Activated CD8-positive, alpha-beta T cell treated with anti-CD3 and anti-CD28 coated beads, Interleukin-2, amount 10 ng/mL, durations not matched to agents 7 days and 5 days (primary cell): ENCODE measurements at regions not wholly inside any gene's neighbourhood (a gene's known extent, or its start where the extent isn't known, plus 50 kb on each side); places are given as distances from the start of the nearest gene placed in this dataset.

Experiments
- ATAC-seq: fragments of 150-1000 bp; cut with Tn5 transposase; one replicate; pipeline ENCODE4 v1.10.0; 2021; ENCODE audit warnings: moderate library complexity
- CTCF ChIA-PET: fragments of 350-600 bp; sonication (Branson Sonifier 250); formaldehyde crosslinking; loops from one replicate; lab custom pipeline; 2021; ENCODE audit warnings: antibody characterized with exemption; lab: Charles Lee
- POLR2A ChIA-PET: fragments of 350-600 bp; sonication (Branson Sonifier 250); formaldehyde crosslinking; loops from one replicate; lab custom pipeline; 2021; ENCODE audit warnings: antibody characterized with exemption; lab: Charles Lee
- DNase-seq: peaks from one replicate; pipeline ENCODE4 v3.0.0-alpha.2; 2020
- H3K27ac Mint-ChIP-seq: one replicate; pipeline ENCODE4 v1.8.0; 2021; ENCODE audit warnings: mild to moderate bottlenecking, mixed read lengths
- H3K27me3 Mint-ChIP-seq: one replicate; pipeline ENCODE4 v1.8.0; 2021; ENCODE audit warnings: low read depth, mixed read lengths
- H3K36me3 Mint-ChIP-seq: one replicate; pipeline ENCODE4 v1.8.0; 2021; ENCODE audit warnings: low read depth, mixed read lengths
- H3K4me1 Mint-ChIP-seq: one replicate; pipeline ENCODE4 v1.8.0; 2021; ENCODE audit warnings: low read depth, mixed read lengths
- H3K4me3 Mint-ChIP-seq: one replicate; pipeline ENCODE4 v1.8.0; 2021; ENCODE audit warnings: mild to moderate bottlenecking, mixed read lengths
- H3K9me3 Mint-ChIP-seq: one replicate; pipeline ENCODE4 v1.8.0; 2022; ENCODE audit warnings: mixed read lengths; ENCODE audit not compliant: insufficient read depth

DNA sequence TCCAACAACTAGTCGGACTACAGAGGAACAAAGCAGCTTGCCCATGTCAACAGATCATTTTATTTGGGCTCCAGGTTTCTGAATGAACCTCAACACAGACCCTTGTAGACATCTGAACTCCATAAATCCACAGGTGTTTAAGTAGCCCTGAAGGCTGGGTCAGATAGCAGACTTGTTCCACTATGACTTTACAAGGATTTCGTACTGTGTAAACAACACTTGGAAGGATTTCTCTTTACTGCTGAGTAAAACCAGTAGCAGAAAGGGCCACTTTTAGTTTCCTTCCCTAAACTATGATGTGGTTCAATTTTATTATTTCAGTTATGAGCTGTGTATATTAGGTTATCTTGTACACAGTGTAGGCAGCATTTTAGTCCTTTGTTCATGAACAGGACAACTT, 316.4 kb upstream of the ADGRL2 start:
- no peak overlapping the region for H3K27ac Mint-ChIP-seq
- no peaks in the 10 kb centered on the region for H3K4me1 Mint-ChIP-seq
- H3K4me3 Mint-ChIP-seq, result no peak overlapping the region
- ChIA-PET POLR2A (no interaction called here), CTCF (no interaction called here)
- no peaks in the 10 kb centered on the region for H3K27me3 Mint-ChIP-seq
- DNase-seq (no peak), ATAC-seq (no peak)
- H3K9me3 Mint-ChIP-seq, result no peaks in the 10 kb centered on the region
- H3K36me3 Mint-ChIP-seq, result no peaks in the 10 kb centered on the region

DNA sequence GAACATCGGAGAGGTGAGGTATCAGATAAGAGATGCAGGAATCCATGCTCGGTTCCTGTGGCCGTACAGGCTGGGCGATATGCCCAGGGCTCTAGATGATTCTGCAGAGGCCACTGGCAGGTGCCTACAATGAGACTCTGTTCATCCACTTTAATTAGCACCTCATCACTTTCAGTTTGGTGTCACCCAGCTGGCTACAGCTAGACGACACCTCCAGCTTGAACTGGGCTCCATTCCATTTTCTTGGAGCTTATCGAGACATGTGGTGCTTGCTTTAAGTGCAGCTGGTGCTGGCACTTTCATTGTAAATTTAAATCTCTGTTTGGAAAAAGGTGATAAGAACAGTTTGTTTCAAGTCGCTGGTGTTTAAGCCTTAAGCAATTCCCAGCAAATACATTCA, 322.5 kb upstream of the ADGRL2 start:
- ChIA-PET CTCF (no interaction called here), POLR2A (interaction anchor here (0.7 kb wide), 1 partner anchor 43 kb away, joined by 3 read pairs; no protein-coding TSS in a partner anchor)
- no peak overlapping the region for H3K27ac Mint-ChIP-seq
- H3K4me3 Mint-ChIP-seq, result no peak overlapping the region
- H3K36me3 Mint-ChIP-seq, result no peaks in the 10 kb centered on the region
- no peaks in the 10 kb centered on the region for H3K9me3 Mint-ChIP-seq
- DNase-seq, result no peak
- no peaks in the 10 kb centered on the region for H3K27me3 Mint-ChIP-seq
- H3K4me1 Mint-ChIP-seq, result no peaks in the 10 kb centered on the region
- no peak for ATAC-seq

DNA sequence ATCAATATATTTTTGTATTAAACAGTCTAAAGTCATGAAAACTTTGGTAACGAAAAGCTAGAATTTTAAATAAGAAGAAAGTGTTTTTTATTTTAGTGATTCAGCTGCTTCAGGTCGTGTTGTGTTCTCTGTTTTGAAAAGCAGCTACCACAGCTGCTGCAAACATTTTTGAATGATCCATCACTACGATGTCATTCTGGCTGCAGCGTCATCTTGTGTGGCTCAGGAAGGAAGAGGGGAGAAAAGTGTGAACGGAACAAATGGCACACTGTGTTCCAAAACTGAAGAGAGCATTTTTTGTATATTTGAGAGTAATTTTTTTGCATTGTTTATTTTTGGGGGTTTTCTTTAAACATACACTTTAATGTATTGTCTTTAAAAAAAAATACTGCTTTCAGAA, 323.0 kb upstream of the ADGRL2 start:
- DNase-seq (no peak), ATAC-seq (no peak)
- no peaks in the 10 kb centered on the region for H3K9me3 Mint-ChIP-seq
- H3K27ac Mint-ChIP-seq, result no peak overlapping the region
- no peaks in the 10 kb centered on the region for H3K36me3 Mint-ChIP-seq
- ChIA-PET POLR2A (no interaction called here), CTCF (no interaction called here)
- H3K4me3 Mint-ChIP-seq, result no peak overlapping the region
- no peaks in the 10 kb centered on the region for H3K27me3 Mint-ChIP-seq
- H3K4me1 Mint-ChIP-seq, result no peaks in the 10 kb centered on the region

DNA sequence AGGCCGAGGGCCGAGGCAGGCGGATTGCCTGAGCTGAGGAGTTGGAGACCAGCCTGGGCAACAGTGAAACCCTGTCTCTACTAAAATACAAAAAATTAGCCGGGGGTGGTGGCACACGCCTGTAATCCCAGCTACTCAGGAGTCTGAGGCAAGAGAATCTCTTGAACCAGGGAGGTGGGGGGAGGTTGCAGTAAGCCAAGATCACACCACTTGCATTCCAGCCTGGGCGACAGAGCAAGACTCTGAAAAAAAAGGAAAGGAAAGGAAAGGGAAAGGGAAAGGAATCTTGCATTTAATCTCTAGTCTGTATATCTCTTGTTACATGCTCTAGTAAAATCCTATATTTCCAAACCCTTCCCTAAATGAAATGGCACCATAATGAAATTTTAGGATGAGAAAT, 328.3 kb upstream of the ADGRL2 start:
- ChIA-PET POLR2A (no interaction called here), CTCF (no interaction called here)
- ATAC-seq, result no peak
- no peaks in the 10 kb centered on the region for H3K27me3 Mint-ChIP-seq
- H3K36me3 Mint-ChIP-seq, result no peaks in the 10 kb centered on the region
- no peak for DNase-seq
- H3K9me3 Mint-ChIP-seq, result no peaks in the 10 kb centered on the region
- H3K4me3 Mint-ChIP-seq, result no peak overlapping the region
- H3K4me1 Mint-ChIP-seq, result no peaks in the 10 kb centered on the region
- no peak overlapping the region for H3K27ac Mint-ChIP-seq

DNA sequence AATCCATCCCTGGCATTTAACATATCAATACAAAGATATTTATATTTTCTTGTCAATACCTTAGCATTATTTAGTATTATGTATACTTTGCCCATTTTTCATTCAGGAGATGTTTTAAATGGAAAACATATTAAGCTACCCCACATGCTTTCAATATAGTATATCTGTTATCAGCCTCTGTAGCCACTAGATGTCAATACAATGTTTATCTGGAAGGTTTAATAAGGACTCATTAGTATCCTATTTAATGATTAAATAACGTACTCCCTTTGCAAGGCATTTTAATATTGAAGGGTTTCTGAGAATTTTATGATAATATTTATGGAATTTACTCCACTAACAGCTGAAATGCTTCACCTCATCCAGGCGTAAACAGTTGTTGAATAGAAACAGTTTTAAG, 329.5 kb upstream of the ADGRL2 start:
- Mint-ChIP-seq H3K27ac (no peak overlapping the region), H3K4me3 (no peak overlapping the region), H3K36me3 (no peaks in the 10 kb centered on the region), H3K4me1 (no peaks in the 10 kb centered on the region), H3K27me3 (no peaks in the 10 kb centered on the region), H3K9me3 (no peaks in the 10 kb centered on the region)
- CTCF ChIA-PET, result no interaction called here
- DNase-seq (no peak), ATAC-seq (no peak)
- POLR2A ChIA-PET, result no interaction called here

DNA sequence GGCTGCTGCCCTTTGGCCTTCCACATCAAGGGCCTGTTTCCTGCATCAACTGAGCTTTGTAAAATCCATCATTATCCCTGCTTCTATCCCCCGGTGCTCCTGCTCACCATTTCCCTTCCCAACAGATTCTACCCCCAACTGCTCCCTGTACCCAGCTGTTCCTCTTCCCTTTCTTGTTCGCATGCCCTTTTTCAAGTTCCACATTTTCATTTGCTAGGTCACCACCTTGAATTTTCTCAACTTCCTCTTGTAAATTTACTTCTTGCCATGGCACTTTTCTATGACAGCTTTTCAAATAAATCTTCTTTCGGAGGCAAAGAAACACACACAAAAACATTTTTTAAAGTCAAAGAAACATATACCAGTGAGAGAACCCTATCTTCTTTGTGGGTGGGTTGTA, 330.5 kb upstream of the ADGRL2 start:
- ChIA-PET CTCF (no interaction called here), POLR2A (no interaction called here)
- no peaks in the 10 kb centered on the region for H3K36me3 Mint-ChIP-seq
- no peaks in the 10 kb centered on the region for H3K9me3 Mint-ChIP-seq
- no peak overlapping the region for H3K4me3 Mint-ChIP-seq
- H3K27ac Mint-ChIP-seq, result no peak overlapping the region
- ATAC-seq (no peak), DNase-seq (no peak)
- H3K27me3 Mint-ChIP-seq, result no peaks in the 10 kb centered on the region
- H3K4me1 Mint-ChIP-seq, result no peaks in the 10 kb centered on the region

DNA sequence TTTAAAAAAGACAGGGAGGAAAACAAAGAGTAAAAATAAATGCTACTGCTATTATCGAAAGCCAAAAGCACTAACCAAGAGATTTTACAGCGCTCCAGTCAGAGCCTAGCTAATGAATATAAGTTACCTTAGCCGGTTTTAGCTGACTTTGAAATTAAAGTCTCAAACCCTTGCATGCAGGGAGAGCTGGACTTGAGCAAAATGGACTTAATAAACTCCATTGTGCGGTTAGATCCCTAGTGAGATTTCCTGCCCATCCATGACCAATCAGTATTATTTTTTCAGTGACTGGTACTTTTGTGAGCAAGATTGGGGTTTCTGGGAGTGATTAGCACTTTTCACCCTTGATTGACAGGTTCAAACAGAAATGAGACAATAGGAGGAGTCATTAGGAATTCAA, 333.4 kb upstream of the ADGRL2 start:
- ChIA-PET CTCF (no interaction called here), POLR2A (no interaction called here)
- H3K4me3 Mint-ChIP-seq, result no peak overlapping the region
- no peaks in the 10 kb centered on the region for H3K36me3 Mint-ChIP-seq
- no peak for ATAC-seq
- no peak overlapping the region for H3K27ac Mint-ChIP-seq
- no peak for DNase-seq
- no peaks in the 10 kb centered on the region for H3K9me3 Mint-ChIP-seq
- H3K4me1 Mint-ChIP-seq, result no peaks in the 10 kb centered on the region
- H3K27me3 Mint-ChIP-seq, result no peaks in the 10 kb centered on the region

DNA sequence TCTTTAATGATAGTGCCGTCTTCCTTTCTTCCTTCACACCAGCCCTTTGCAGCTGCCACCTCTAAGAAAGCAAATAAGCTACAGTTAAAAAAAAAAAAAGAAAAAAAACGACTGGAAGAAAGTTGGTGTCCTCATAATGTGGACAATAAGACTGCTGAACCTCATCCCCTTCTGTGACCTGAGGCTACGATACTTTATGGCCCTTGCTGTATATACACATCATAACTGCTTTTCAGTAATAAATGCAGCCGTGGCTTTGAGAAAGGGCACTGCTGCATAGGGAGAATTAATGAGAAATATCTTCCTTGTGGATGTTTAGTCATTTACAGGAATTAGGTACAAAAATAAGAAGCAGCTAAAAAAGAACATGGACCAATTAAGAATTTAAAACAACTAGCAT, 333.8 kb upstream of the ADGRL2 start:
- H3K9me3 Mint-ChIP-seq, result no peaks in the 10 kb centered on the region
- H3K4me3 Mint-ChIP-seq, result no peak overlapping the region
- DNase-seq (no peak), ATAC-seq (no peak)
- H3K27ac Mint-ChIP-seq, result no peak overlapping the region
- H3K4me1 Mint-ChIP-seq, result no peaks in the 10 kb centered on the region
- POLR2A ChIA-PET, result no interaction called here
- no peaks in the 10 kb centered on the region for H3K36me3 Mint-ChIP-seq
- no peaks in the 10 kb centered on the region for H3K27me3 Mint-ChIP-seq
- CTCF ChIA-PET, result no interaction called here

DNA sequence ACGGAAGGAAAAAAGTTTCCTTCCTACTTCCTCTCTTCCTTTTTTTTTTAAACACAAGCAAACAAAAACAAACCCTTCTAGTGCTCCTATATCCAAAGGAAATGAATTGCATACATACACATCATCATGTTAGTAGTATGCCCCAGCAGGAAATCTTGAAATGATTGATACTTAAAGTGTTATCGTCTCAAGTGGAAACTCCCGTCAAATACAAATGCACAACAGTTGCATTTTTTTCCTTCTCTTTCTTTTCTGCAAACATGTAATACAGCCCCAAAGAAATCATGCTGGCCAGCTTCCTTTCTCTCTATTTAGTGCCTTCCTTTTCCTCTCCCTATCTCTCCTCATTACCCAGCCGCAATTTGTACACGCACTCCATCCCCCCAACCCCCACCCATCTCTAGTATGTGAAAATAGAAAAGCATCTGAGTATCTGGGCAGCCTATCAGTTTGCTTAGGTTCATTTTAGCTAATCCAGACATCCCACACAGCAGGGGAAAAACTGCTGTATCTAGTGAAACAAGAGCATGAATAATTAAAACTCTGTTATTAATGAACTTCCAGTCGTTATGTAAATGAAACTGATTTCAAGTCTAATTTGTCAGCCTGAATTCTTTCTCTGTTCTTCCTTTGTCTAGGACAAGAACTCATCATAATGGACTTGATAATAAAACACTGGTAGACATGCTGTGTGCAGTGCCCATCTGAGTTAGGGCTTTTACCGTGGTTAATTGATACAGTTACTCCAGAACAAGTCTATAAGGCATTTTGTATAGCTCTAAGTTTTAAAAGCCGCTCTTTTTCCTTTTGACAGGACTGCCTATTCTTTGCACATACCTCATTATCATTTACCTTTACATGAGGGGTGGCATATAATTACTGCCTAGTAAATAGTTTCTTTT, 336.5 kb upstream of the ADGRL2 start:
- ATAC-seq, result no peak
- POLR2A ChIA-PET, result no interaction called here
- Mint-ChIP-seq H3K36me3 (no peaks in the 10 kb centered on the region), H3K27me3 (no peaks in the 10 kb centered on the region), H3K27ac (no peak overlapping the region), H3K4me3 (no peak overlapping the region), H3K4me1 (no peaks in the 10 kb centered on the region), H3K9me3 (no peaks in the 10 kb centered on the region)
- DNase-seq, result no peak
- CTCF ChIA-PET, result no interaction called here

DNA sequence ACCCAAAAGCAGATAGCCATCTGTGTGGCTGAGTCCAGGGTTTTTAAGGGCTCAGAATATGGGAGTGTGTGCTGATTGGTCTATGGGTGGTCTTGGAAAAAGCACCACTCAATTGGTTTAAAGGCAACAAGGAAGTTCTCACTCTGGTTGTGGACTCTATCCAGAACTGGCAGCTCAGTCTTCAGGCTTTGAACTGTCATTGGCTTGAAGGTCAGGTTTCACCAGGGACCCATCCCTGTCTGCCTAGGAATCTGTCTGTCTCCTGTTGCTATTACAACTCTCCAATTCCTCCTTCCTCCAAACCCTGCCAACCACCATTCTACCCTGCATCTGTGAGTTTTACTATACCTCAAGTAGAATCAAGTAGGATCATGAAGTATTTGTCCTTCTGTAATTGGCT, 341.7 kb upstream of the ADGRL2 start:
- Mint-ChIP-seq H3K9me3 (no peaks in the 10 kb centered on the region), H3K27ac (no peak overlapping the region), H3K36me3 (no peaks in the 10 kb centered on the region), H3K4me1 (no peaks in the 10 kb centered on the region), H3K27me3 (no peaks in the 10 kb centered on the region), H3K4me3 (no peak overlapping the region)
- ChIA-PET CTCF (no interaction called here), POLR2A (no interaction called here)
- DNase-seq (no peak), ATAC-seq (no peak)

DNA sequence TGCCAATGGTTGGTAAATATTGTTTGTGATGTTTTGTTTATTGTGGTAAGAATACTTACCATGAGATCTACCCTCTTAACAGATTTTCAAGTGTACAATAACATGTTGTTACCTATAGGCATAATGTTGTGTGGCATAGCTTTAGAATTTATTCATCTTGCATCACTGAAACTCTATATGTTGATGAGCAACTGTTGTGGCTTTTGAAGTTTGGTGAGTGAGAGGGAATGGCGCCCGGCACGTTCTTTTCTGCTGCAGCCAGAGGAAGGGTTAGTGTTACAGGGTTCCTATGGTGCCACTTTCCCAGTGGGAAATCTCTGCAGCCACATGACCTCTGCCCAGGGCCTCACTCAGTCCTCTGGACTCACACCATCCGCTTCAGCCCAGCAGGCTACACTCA, 342.5 kb upstream of the ADGRL2 start:
- Mint-ChIP-seq H3K9me3 (no peaks in the 10 kb centered on the region), H3K4me1 (no peaks in the 10 kb centered on the region), H3K36me3 (no peaks in the 10 kb centered on the region), H3K4me3 (no peak overlapping the region), H3K27me3 (no peaks in the 10 kb centered on the region), H3K27ac (no peak overlapping the region)
- DNase-seq, result no peak
- POLR2A ChIA-PET, result no interaction called here
- ATAC-seq, result no peak
- CTCF ChIA-PET, result no interaction called here

DNA sequence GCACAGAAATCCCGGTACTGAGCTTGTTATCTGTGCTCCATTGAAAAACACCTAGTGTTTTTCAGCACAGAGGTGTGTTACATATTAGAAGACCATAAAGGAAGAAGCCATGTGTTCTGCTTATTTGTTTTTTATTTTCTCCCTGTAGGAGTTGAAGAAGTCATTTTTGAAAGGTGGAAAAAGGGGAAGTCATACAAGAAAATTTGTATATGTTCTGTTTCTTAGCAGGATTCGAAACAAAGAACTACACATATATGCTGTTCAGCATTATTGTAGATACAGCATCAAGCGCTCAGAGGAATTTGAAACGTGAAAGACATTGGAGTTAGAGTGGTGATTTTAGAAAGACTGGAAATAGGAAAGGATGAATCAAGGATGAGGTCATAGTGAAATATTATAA, 345.3 kb upstream of the ADGRL2 start:
- H3K27ac Mint-ChIP-seq, result no peak overlapping the region
- no peaks in the 10 kb centered on the region for H3K4me1 Mint-ChIP-seq
- ChIA-PET POLR2A (no interaction called here), CTCF (no interaction called here)
- ATAC-seq (no peak), DNase-seq (no peak)
- H3K36me3 Mint-ChIP-seq, result no peaks in the 10 kb centered on the region
- no peaks in the 10 kb centered on the region for H3K27me3 Mint-ChIP-seq
- H3K9me3 Mint-ChIP-seq, result no peaks in the 10 kb centered on the region
- H3K4me3 Mint-ChIP-seq, result no peak overlapping the region

DNA sequence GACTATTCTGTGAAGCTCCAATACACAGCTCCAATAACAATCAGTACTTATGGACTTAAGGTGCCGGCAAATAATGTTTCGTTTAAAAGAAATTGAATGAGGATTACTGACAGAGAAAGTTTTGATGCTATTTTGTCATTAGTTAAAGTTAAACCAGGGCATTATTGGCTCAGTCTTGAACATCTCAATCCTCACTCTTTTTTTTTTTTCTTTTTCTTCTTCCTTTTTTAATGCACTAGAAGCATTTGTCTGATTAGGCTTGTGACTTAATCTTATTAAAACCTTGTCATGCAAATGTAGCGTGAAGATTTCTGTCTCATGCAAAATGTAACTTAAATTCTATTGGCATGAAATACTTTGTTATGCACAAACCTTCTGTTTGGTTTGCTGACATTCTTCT, 346.8 kb upstream of the ADGRL2 start:
- Mint-ChIP-seq H3K4me1 (no peaks in the 10 kb centered on the region), H3K9me3 (no peaks in the 10 kb centered on the region), H3K4me3 (no peak overlapping the region), H3K27me3 (no peaks in the 10 kb centered on the region), H3K36me3 (no peaks in the 10 kb centered on the region), H3K27ac (no peak overlapping the region)
- DNase-seq, result no peak
- ChIA-PET CTCF (no interaction called here), POLR2A (no interaction called here)
- ATAC-seq, result no peak
